HG02938 (cell line): ENCODE measurements at regions not wholly inside any gene's neighbourhood (a gene's known extent, or its start where the extent isn't known, plus 50 kb on each side); places are given as distances from the start of the nearest gene placed in this dataset.
"Not testable (repeated sequence)": the region's sequence is repeated elsewhere in the genome, so short reads cannot be mapped to it uniquely, and the experiment has no call there.

Source experiments
- ATAC-seq: cut with Tn5 transposase; IDR thresholded peaks from one replicate; pipeline ENCODE4 v1.9.1; 2021; ENCODE audit warnings: mild to moderate bottlenecking, moderate library complexity; ENCODE audit not compliant: unreplicated experiment

GRCh38 chr9:86507212-86507630 is 153.0 kb upstream of the TUT7 start:
- no peak for ATAC-seq

DNA sequence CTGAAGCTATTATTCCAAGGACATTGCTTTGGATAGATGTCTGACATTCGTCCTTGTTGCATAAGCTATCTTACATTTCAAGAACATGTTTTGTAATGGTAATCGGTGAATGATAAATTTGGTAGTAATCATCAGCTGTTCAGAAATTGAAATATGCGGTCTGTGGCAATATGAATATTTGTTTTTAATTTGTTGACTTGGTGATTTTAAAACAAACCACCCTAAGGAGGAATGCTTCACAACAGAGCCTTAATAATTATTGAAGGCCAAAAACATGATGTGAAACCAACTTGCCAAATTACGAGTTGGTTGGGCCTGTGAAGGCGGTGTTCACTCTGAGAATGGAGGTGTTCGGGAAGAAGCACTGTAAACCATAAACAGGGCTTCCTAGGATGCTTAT is 149.7 kb upstream of the TUT7 start:
- ATAC-seq, result no peak

GRCh38 chr9:86503314-86503713 is 149.1 kb upstream of the TUT7 start:
- ATAC-seq, result no peak

DNA sequence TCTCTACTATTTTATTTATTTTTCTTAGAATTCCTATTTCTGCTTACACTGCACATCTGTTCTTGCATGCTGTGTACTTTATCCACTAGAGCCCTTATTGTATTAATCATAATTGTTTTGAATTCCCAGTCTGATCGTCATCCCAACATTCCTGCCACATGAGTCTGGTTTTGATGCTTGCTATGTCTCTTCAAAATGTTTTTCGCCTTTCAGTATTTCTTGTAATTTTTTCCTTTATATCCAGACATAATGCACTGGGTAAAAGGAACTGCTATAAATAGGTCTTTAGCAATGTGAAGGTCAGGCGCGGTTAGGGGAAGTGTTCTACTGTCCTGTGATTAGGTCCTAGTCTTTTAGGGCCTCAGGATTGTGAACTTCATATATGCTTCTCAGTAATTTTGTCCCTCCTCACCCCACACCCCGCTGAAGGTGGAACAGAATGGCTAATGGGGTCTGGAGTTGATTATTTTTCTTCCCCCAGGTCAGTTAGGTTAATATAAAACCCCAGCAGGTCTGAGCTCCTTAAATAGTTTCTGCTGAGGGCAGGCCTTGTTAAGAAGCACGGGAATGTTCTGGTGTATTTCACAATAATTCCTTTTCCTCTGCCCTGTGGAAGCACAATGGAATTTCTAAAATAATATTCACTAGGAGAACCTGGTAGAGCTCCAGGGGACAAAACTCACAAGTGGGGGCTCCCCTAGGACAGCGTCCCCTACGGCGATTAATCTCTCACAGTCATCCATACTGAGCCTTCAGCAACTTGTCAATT is 146.6 kb upstream of the TUT7 start:
- no peak for ATAC-seq

- ATAC-seq, result no peak
Observed at GRCh38 chr9:86500031-86500430, 145.8 kb upstream of the TUT7 start.

DNA sequence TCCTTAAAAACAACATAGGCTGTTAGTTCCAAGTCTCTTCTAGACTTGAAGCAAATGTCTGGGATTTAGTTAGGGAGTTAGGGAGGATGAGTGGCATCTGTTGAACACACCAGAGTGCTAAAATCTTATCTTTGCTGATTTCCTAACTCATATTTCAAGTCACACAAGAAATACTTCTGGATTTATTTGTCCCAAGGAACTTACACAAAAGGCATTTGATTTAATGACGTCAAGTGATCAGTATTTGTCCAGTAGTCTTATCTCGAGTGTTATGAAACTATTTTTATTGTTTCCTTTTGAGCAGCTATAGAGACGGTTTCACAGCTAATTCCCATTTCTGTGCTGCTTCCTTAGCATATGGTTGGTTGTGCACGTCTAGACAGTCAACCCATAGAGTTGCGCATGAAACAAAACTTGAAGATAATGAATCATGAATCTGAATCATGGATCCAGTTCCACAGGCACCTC is 140.5 kb upstream of the TUT7 start:
- ATAC-seq, result no peak

DNA sequence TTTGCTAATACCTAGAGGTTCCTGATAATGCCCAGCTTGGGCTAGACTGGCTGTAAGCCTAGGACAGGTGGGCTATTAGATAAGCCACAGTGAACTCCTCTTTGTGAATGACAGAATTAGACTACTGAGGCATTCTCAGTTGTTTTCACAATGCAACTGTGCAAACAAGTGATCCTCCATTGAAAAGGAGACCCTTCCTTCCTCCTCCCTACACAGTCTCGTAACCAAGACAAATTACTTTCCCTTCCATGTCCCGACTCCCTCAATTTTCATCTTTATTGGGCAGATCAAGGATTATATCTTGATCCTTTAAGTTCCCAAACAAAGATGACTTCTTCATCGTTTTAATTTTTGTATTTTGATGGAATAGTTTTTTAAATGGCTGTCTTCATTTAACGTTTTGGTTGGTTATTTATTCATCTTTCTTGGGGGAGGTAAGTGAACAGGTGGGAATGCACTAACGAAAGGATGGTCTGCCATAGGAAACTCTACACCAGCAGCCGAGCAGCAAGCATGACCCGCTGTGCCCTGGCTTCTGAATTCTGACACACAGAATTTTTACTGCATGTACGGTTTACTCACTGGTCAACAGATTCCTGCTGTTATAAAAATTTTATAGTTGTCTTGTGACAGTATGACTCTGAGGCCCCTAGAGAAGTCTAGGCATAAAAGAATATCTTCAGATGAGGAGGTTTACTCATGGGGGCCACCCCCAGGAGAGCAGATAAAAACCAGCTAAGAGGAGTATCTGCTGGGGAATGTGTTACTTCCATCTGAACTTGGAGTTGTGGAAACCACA is 137.5 kb upstream of the TUT7 start:
- no peak for ATAC-seq

GRCh38 chr9:86488794-86489193 is 134.6 kb upstream of the TUT7 start:
- ATAC-seq, result no peak

DNA sequence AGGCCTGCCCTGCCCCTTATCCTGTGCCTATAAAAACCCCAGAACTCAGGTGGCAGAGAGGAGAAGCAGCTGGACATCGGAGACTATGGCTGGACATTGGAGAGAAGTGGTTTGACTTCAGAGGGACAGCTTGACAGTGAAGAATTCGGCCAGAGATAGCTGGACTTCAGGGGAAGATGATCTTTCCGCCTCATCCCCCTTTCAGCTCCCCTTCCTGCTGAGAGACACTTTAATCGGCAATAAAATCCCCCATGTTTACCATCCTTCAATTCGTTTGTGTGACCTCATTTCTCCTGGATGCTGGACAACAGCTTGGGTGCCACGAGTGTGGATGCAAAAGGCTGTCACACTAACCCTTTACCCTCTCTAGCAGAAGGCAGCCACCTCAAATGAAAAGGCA is 134.1 kb upstream of the TUT7 start:
- no peak for ATAC-seq

DNA sequence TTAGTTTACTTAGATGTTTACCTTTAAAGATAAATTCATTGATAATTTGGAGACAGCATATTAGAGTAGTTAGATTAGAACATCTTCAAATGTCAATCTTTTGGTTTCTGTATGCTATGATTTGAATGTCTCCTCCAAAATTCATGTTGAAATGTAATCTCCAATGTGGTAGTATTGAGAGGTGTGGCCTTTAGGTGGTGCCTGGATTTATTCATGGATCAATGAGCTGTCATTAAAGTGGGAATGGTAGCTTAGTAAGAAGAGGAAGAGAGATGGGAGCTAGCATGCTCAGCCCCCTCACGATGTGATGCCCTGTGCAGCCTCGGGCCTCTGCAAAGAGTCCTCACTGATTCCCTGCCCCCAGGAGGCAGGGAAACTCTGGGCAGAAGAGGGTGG is 133.6 kb upstream of the TUT7 start:
- ATAC-seq, result no peak

DNA sequence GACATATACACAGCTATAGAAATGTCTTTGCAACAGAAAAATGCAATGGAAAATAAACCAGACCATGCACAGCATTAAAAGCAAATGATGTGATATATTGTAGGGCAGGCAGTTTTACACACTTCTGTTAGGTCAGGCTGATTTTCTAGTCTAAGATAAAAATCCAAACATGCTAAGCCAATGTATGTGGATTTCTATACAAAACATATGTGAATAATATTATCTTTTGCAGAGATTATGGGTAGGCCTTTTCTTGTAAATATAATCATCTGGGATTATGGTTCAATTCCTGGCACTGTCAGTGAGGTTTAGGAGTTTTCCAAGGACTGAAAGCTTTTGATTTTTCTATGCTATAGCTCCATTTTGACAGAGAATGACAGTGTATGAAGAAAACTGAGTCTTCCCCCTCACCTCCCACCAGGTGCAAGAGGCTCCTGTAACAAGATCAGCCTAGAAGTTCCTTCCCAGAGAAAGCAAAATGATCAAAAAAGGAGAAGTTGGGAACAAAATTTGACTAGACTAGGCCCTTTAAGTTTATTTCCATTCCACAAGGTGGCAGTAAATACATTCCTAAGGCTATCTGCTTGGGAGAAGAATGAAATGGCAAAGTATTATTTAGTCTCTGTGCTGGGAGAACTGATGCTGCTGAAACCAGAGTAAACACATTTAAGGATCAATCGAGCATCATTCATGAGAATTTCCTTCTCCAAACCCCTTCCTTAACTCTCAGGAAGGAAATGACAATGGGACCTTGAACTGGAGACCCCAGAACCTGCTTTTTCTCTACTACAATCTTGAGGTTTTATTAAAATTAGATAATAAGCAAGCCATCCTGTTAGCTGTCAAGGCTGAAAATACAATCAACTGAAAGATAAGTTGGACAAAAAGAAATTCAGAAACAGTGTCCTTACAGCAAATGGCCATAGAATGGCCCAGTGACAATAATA is 133.0 kb upstream of the TUT7 start:
- no peak for ATAC-seq

GRCh38 chr9:86485359-86485758 is 131.1 kb upstream of the TUT7 start:
- ATAC-seq, result no peak

DNA sequence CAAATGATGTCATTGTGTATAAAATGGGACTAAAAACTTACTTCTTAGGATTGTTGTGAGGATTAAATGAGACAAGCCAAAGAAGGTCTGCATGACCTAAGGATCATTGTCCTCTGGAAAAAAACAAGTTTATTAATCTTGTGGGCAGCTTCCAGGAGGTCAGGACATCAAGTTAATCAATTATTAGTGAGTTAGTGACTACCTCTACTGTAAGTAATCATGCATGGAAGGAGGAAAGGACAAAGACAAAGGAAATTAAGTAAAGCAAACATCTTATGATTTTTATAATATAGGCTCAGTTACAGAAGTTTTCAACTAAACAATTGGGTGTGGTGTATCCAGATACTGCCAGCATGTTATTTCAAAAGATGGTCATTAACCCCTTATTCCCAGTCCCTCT is 129.3 kb upstream of the TUT7 start:
- ATAC-seq, result no peak

DNA sequence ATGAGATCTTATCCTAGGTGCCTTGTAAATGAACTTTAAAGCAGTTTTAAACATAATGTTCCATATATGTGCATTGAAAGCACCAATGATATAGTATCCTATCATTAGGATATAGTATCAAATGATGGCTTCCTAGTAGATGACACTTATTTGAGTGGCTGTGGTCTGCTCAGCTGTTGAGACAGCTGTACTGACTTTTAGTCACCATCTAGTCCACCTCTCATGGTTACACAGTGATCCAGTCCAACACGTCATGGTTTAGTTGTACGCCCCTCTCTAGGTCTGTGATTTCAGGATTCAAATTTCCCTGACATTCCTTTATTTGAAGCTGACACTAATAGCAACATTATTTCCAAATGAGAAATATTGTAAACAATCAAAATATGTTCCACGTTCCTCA is 127.3 kb upstream of the TUT7 start:
- no peak for ATAC-seq

DNA sequence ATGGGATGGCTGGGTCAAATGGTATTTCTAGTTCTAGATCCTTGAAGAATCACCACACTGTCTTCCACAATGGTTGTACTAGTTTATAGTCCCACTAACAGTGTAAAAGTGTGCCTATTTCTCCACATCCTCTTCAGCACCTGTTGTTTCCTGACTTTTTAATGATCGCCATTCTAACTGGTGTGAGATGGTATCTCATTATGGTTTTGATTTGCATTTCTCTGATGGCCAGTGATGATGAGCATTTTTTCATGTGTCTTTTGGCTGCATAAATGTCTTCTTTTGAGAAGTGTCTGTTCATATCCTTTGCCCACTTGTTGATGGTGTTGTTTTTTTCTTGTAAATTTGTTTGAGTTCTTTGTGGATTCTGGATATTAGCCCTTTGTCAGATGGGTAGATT is 121.0 kb upstream of the TUT7 start:
- not testable (repeated sequence) for ATAC-seq

DNA sequence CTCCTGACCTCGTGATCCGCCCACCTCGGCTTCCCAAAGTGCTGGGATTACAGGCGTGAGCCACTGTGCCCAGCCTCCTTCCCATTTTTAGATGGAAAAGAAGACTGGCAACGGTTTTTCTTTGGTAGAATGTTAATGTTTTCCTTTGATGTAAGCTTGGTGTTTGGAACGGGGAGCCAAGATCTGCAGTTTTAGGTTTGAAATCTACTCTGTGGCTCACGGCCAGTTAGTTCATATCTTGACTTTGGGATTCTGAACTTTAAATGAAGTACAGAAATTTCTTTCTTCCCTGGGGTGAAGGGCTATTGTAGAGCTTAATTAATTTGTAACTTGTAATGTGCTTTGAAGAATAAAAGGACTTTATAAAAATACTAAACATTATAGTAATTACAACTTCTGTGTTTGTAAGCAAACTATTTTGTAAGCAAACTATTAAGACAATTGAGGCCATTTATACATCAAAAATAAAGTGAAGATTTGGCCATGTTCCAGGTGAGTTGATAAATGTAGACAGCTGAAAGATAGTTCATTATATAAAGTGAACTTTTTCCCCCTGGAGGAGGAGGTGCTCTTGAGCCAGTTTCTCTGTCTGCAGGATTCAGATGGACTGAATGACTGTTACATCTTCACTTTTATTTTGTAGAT is 117.1 kb upstream of the TUT7 start:
- ATAC-seq, result no peak

- ATAC-seq, result no peak
Observed at GRCh38 chr9:86470326-86470725, 116.1 kb upstream of the TUT7 start.

DNA sequence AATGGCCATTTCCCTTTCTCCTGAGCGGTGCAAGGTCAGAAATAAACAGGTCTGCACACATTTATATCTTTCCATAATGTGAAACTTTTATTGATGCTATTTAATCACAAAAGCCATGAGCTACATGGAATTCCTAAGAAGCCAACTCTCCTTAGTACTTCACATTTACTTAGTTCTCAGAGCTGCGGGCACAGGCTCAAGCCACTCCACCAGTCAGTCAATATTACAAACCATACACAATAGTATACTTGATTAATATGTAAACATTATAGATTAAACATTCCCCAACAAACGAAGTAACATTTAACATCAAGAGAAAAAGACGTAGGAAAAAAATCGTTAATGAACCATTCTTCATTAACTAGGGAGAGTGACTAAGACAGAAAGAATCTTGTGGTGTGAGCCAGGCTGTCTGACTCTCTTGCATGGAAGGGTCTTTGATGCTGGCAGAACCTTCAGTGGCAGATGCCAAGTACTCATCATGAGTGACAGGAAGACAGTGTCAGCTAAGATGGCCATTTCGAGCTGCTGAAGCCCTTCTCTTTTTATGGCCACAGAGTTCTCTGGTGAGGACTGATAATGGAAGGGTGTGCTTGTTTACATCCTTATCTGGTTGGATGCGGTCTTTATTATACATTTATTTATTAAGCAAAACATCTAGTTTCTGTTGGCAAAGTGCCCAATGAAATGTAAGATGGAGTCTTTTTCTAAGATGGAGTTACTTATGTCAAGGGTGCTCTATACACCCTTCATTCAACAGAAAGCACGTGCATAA is 115.5 kb upstream of the TUT7 start:
- ATAC-seq, result no peak

DNA sequence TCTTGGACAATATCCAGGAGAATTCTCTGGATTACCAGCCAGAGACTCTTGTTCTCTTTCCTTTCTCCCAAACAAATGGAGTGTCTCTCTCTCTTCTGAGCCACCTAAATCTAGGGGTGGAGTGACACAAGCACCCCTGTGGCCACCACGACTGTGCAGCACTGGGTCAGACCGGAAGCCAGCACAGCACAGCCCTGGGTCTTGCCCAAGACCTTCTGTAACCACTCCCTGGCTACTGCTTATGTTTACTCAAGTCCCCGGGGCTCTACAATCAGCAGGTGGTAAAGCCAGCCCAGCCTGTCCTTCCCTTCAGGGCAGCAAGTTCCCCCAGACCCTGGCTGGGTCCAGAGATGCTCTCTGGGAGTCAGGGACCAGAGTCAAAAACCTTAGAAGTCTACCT is 110.0 kb upstream of the TUT7 start:
- no peak for ATAC-seq
